22Rv1 (cell line): ENCODE measurements at regions not wholly inside any gene's neighbourhood (a gene's known extent, or its start where the extent isn't known, plus 50 kb on each side); places are given as distances from the start of the nearest gene placed in this dataset.

Experiments
- CTCF ChIP-seq: fragments of 450-650 bp; IDR thresholded peaks from 2 replicates; pipeline ENCODE4 v1.5.1; 2017; ENCODE audit warnings: mild to moderate bottlenecking
- ZFX ChIP-seq: fragments of 450-650 bp; IDR thresholded peaks from 2 replicates; pipeline ENCODE4 v1.6.1; 2017; ENCODE audit warnings: antibody characterized with exemption, borderline replicate concordance

GRCh38 chr15:72932472-72932871, 119.8 kb upstream of the NEO1 start:
- no peak for TF ChIP-seq CTCF
- no peak for TF ChIP-seq ZFX
